B cell (primary cell): ENCODE measurements at regions not wholly inside any gene's neighbourhood (a gene's known extent, or its start where the extent isn't known, plus 50 kb on each side); places are given as distances from the start of the nearest gene placed in this dataset.
"Not testable (repeated sequence)": the region's sequence is repeated elsewhere in the genome, so short reads cannot be mapped to it uniquely, and the experiment has no call there.

ENCODE experiments used
- ATAC-seq: fragments of 200-7000 bp; cut with Tn5 transposase; one replicate; pipeline ENCODE4 v1.10.0; 2021; ENCODE audit warnings: low read depth, mild to moderate bottlenecking, moderate number of reproducible peaks, moderate library complexity
- CTCF ChIA-PET: fragments of 350-600 bp; sonication (Branson Sonifier 250); formaldehyde crosslinking; loops from one replicate; lab custom pipeline; 2021; ENCODE audit warnings: antibody characterized with exemption, inconsistent platforms; lab: Charles Lee
- POLR2A ChIA-PET: fragments of 350-600 bp; sonication (Branson Sonifier 250); formaldehyde crosslinking; loops from one replicate; lab custom pipeline; 2021; ENCODE audit warnings: antibody characterized with exemption; lab: Charles Lee
- DNase-seq: peaks from one replicate; pipeline ENCODE4 v3.0.0; 2013
- H2AFZ ChIP-seq: 2 replicates; pipeline ENCODE4 v1.6.1; 2012; ENCODE audit warnings: mild to moderate bottlenecking, low read depth, low read length; ENCODE audit not compliant: insufficient read depth, poor library complexity, severe bottlenecking
- H3K27ac ChIP-seq, 2 donors: 1 replicate in 1 of 2; 2 replicates in 1 of 2; pipeline ENCODE4 v1.5.1; 2012 to 2013; ENCODE audit warnings: low read length in 2 of 2, mild to moderate bottlenecking in 2 of 2, moderate library complexity in 1 of 2
- H3K27me3 ChIP-seq, 4 experiments: fragments of 200-600 bp in 1 of 4; sonication (generic) in 1 of 4; replicated peaks in 1 of 4; 1 replicate in 2 of 4; 2 replicates in 2 of 4; pipeline versions ENCODE4 v1.6.1 to v1.7.0; 2013 to 2016; ENCODE audit warnings: low read length in 3 of 4, mild to moderate bottlenecking in 2 of 4, mixed read lengths in 1 of 4, moderate library complexity in 1 of 4; ENCODE audit not compliant: insufficient read depth in 4 of 4, control insufficient read depth in 3 of 4; ENCODE audit errors: control extremely low read depth in 1 of 4
- H3K36me3 ChIP-seq, 2 experiments: replicated peaks in 1 of 2; 1 replicate in 1 of 2; 2 replicates in 1 of 2; pipeline versions ENCODE4 v1.6.1 to v1.7.1; 2013; ENCODE audit warnings: low read length in 1 of 2; ENCODE audit not compliant: insufficient read depth in 2 of 2, control insufficient read depth in 1 of 2; ENCODE audit errors: control extremely low read depth in 1 of 2, extremely low read depth in 1 of 2
- H3K4me1 ChIP-seq, 2 donors: fragments of 200-600 bp in 1 of 2; sonication (generic) in 1 of 2; 1 replicate in 1 of 2; 2 replicates in 1 of 2; pipeline versions ENCODE4 v1.5.1 to v1.6.1; 2013 to 2017; ENCODE audit warnings: low read length in 2 of 2; ENCODE audit not compliant: control insufficient read depth in 2 of 2, insufficient read depth in 2 of 2
- H3K4me2 ChIP-seq: replicated peaks from 2 replicates; pipeline ENCODE3; 2012; ENCODE audit warnings: mild to moderate bottlenecking, low read depth, low read length; ENCODE audit not compliant: poor library complexity, severe bottlenecking
- H3K4me3 ChIP-seq, 5 experiments: fragments of 200-600 bp in 1 of 5; sonication (generic) in 1 of 5; 1 replicate in 3 of 5; 2 replicates in 2 of 5; pipeline versions ENCODE4 v1.5.1 to v1.7.0; 2011 to 2016; ENCODE audit warnings: low read length in 4 of 5, mild to moderate bottlenecking in 4 of 5, low read depth in 2 of 5, control low read depth in 1 of 5, moderate library complexity in 1 of 5; ENCODE audit not compliant: insufficient read depth in 1 of 5; ENCODE audit errors: control extremely low read depth in 1 of 5, extremely low read depth in 1 of 5
- H3K79me2 ChIP-seq: fragments of 200-600 bp; sonication (generic); one replicate; pipeline ENCODE4 v1.6.0; 2016; ENCODE audit warnings: low read length; ENCODE audit not compliant: control insufficient read depth, insufficient read depth
- H3K9ac ChIP-seq: fragments of 200-600 bp; sonication (generic); 2 replicates; pipeline ENCODE4 v1.6.1; 2017; ENCODE audit warnings: mild to moderate bottlenecking, low read length, moderate library complexity
- H3K9me3 ChIP-seq, 3 donors: one replicate each; pipeline versions ENCODE4 v1.6.1 to v1.7.1; 2013; ENCODE audit warnings: low read length in 2 of 3; ENCODE audit not compliant: control insufficient read depth in 2 of 3, insufficient read depth in 1 of 3; ENCODE audit errors: control extremely low read depth in 1 of 3
- H4K20me1 ChIP-seq: 2 replicates; pipeline ENCODE4 v1.6.0; 2012; ENCODE audit warnings: mild to moderate bottlenecking, low read length; ENCODE audit not compliant: insufficient read depth, control insufficient read depth, poor library complexity, severe bottlenecking
- H3K27ac Mint-ChIP-seq: one replicate; pipeline ENCODE4 v1.8.0; 2021; ENCODE audit warnings: mixed read lengths
- H3K27me3 Mint-ChIP-seq: one replicate; pipeline ENCODE4 v1.8.0; 2021; ENCODE audit warnings: mixed read lengths
- H3K4me1 Mint-ChIP-seq: one replicate; pipeline ENCODE4 v1.8.0; 2021; ENCODE audit warnings: mixed read lengths
- H3K4me3 Mint-ChIP-seq: one replicate; pipeline ENCODE4 v1.8.0; 2021; ENCODE audit warnings: mixed read lengths
- H3K9me3 Mint-ChIP-seq: one replicate; pipeline ENCODE4 v1.8.0; 2022; ENCODE audit warnings: mixed read lengths; ENCODE audit not compliant: insufficient read depth
- CTCF ChIP-seq: fragments of 200-600 bp; IDR thresholded peaks from one replicate; pipeline ENCODE4 v1.8.0; 2022; ENCODE audit warnings: antibody characterized with exemption, mild to moderate bottlenecking
- EZH2 ChIP-seq: IDR thresholded peaks from 2 replicates; pipeline ENCODE4 v1.6.1; 2012; ENCODE audit warnings: borderline replicate concordance, low read depth, mild to moderate bottlenecking, moderate library complexity, low read length; ENCODE audit not compliant: insufficient read depth, poor library complexity, severe bottlenecking
- WGBS: methylation state at CpG from one replicate; pipeline ENCODE4 v1.1.5; 2013; ENCODE audit warnings: missing lambda C conversion rate; ENCODE audit not compliant: insufficient coverage; 5-methylcytosine and 5-hydroxymethylcytosine counted together
- intact Hi-C: fragments of 100-400 bp; cut with micrococcal nuclease; formaldehyde crosslinking; loops from one replicate; pipeline ENCODE4 v1.10.0; 2022

- H3K27ac Mint-ChIP-seq, POLR2A ChIA-PET, H3K4me2 ChIP-seq, H2AFZ ChIP-seq, ATAC-seq, DNase-seq, H4K20me1 ChIP-seq, H3K9ac ChIP-seq, intact Hi-C loops, H3K27ac ChIP-seq, H3K4me3 ChIP-seq, H3K9me3 Mint-ChIP-seq, H3K36me3 ChIP-seq, H3K4me3 Mint-ChIP-seq, H3K79me2 ChIP-seq: not testable (repeated sequence)
- CTCF ChIA-PET: interaction anchor here (1.0 kb wide), 1 partner anchor 8 kb away, joined by 3 read pairs; no protein-coding TSS in a partner anchor
- Mint-ChIP-seq H3K27me3 (peaks cover 66% of the 10 kb centered on the region), H3K4me1 (peaks cover 10% of the 10 kb centered on the region)
- 94% methylated on average over 13 of the region's 17 CpGs for WGBS
- H3K27me3 ChIP-seq: peaks cover 0 to 50% (median 28%) of the 10 kb centered on the region in 4 experiments
- peaks cover 0 to 26% (median 2%) of the 10 kb centered on the region in 3 donors for H3K9me3 ChIP-seq
- peaks cover 6 to 11% of the 10 kb centered on the region in 2 donors for H3K4me1 ChIP-seq
These were observed 51.7 kb upstream of the EIF5 start for GRCh38 chr14:103282309-103282708.

- H3K9me3 Mint-ChIP-seq: no peaks in the 10 kb centered on the region
These were observed 51.1 kb upstream of the EIF5 start for GRCh38 chr14:103282932-103283331.

More at GRCh38 chr14:103282932-103283331, 51.1 kb upstream of the EIF5 start:
- ChIA-PET CTCF (interaction anchor here (1.0 kb wide), 1 partner anchor 9 kb away, joined by 3 read pairs; no protein-coding TSS in a partner anchor), POLR2A (no interaction called here)
- Histone ChIP-seq H3K4me2 (no peak overlapping the region), H3K79me2 (no peaks in the 10 kb centered on the region), H3K27ac (no peak overlapping the region), H4K20me1 (no peaks in the 10 kb centered on the region), H3K4me1 (peaks cover 6 to 11% of the 10 kb centered on the region in 2 donors), H2AFZ (no peak overlapping the region), H3K36me3 (no peaks in the 10 kb centered on the region), H3K9me3 (peaks cover 0 to 20% (median 2%) of the 10 kb centered on the region in 3 donors), H3K27me3 (peaks cover 0 to 49% (median 26%) of the 10 kb centered on the region in 4 experiments), H3K4me3 (no peak overlapping the region), H3K9ac (no peak overlapping the region)
- no peak overlapping the region for H3K4me3 Mint-ChIP-seq
- ATAC-seq: no peak
- H3K27ac Mint-ChIP-seq: no peak overlapping the region
- DNase-seq: no peak
- intact Hi-C loops: no loop called here
- 66% methylated on average over 2 of the region's 5 CpGs for WGBS
- peaks cover 10% of the 10 kb centered on the region for H3K4me1 Mint-ChIP-seq
- no peak for TF ChIP-seq EZH2
- no peak for TF ChIP-seq CTCF
- peaks cover 70% of the 10 kb centered on the region for H3K27me3 Mint-ChIP-seq
